Brain microvascular endothelial cell (primary cell): ENCODE measurements at regions not wholly inside any gene's neighbourhood (a gene's known extent, or its start where the extent isn't known, plus 50 kb on each side); places are given as distances from the start of the nearest gene placed in this dataset.

ENCODE experiments used
- DNase-seq: peaks from one replicate; pipeline ENCODE4 v3.0.0-alpha.2; 2020
- H3K27ac ChIP-seq: fragments of 250-450 bp; sonication (Bioruptor Pico); 2 replicates; pipeline ENCODE4 v1.5.1; 2020; ENCODE audit warnings: mild to moderate bottlenecking, moderate library complexity
- H3K27me3 ChIP-seq: fragments of 250-450 bp; sonication (Bioruptor Pico); replicated peaks from 2 replicates; pipeline ENCODE4 v1.5.1; 2020; ENCODE audit warnings: mild to moderate bottlenecking
- H3K36me3 ChIP-seq: fragments of 250-450 bp; sonication (Bioruptor Pico); replicated peaks from 2 replicates; pipeline ENCODE4 v1.5.1; 2020; ENCODE audit warnings: mild to moderate bottlenecking
- H3K4me3 ChIP-seq: 2 replicates; pipeline ENCODE4 v1.5.1; 2011; ENCODE audit warnings: low read depth, mild to moderate bottlenecking, control low read depth, low read length, moderate library complexity
- in situ Hi-C: cut with HindIII; loops from 2 replicates; pipeline ENCODE4 v1.10.0; 2017; ENCODE audit warnings: low sequenced_read_pairs, low pct_ligation_motif_present
- TF ChIP-seq, protein P1 (sequence below): IDR thresholded peaks from 2 replicates; pipeline ENCODE4 v1.5.1; 2011; ENCODE audit warnings: low read depth, mild to moderate bottlenecking, moderate library complexity, low read length, control low read depth, inconsistent platforms; ENCODE audit errors: missing control alignments

GRCh38 chr16:55380485-55380884, 56.5 kb downstream of the IRX6 start:
- H3K27me3 ChIP-seq, result no peaks in the 10 kb centered on the region
- H3K27ac ChIP-seq, result no peak overlapping the region
- no peaks in the 10 kb centered on the region for H3K36me3 ChIP-seq
- TF ChIP-seq, protein P1, sequence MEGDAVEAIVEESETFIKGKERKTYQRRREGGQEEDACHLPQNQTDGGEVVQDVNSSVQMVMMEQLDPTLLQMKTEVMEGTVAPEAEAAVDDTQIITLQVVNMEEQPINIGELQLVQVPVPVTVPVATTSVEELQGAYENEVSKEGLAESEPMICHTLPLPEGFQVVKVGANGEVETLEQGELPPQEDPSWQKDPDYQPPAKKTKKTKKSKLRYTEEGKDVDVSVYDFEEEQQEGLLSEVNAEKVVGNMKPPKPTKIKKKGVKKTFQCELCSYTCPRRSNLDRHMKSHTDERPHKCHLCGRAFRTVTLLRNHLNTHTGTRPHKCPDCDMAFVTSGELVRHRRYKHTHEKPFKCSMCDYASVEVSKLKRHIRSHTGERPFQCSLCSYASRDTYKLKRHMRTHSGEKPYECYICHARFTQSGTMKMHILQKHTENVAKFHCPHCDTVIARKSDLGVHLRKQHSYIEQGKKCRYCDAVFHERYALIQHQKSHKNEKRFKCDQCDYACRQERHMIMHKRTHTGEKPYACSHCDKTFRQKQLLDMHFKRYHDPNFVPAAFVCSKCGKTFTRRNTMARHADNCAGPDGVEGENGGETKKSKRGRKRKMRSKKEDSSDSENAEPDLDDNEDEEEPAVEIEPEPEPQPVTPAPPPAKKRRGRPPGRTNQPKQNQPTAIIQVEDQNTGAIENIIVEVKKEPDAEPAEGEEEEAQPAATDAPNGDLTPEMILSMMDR, result no peak
- DNase-seq, result no peak
- in situ Hi-C loops, result no loop called here
- H3K4me3 ChIP-seq, result no peak overlapping the region

- no peak overlapping the region for H3K4me3 ChIP-seq
- H3K36me3 ChIP-seq, result no peaks in the 10 kb centered on the region
- H3K27me3 ChIP-seq, result no peaks in the 10 kb centered on the region
- TF ChIP-seq, protein P1, result no peak
- no peak for DNase-seq
- no peak overlapping the region for H3K27ac ChIP-seq
- in situ Hi-C loops, result no loop called here
Observed at GRCh38 chr16:55384288-55385247, 60.6 kb downstream of the IRX6 start.

DNA sequence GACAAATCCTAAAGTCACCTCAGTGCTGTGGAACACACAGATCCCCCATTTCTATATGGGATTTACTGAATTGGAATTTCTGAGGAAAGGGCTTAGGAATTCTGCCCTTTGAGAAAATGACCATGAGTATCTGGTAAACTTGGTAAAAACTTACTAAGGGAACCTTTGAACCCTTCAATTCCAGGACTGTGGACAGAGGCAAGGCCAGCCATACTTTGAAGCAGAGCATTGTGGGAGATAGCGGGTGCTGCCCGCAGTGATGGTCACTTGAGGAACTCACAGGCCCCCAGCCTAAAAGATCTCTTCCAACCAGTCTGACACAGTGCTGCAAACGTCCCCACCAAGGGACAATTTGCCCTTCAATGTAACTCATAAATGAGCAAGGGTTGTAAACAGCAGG, 61.4 kb downstream of the IRX6 start:
- in situ Hi-C loops, result no loop called here
- H3K27ac ChIP-seq, result no peak overlapping the region
- no peak for DNase-seq
- TF ChIP-seq, protein P1, result no peak
- no peaks in the 10 kb centered on the region for H3K36me3 ChIP-seq
- no peaks in the 10 kb centered on the region for H3K27me3 ChIP-seq
- H3K4me3 ChIP-seq, result no peak overlapping the region

DNA sequence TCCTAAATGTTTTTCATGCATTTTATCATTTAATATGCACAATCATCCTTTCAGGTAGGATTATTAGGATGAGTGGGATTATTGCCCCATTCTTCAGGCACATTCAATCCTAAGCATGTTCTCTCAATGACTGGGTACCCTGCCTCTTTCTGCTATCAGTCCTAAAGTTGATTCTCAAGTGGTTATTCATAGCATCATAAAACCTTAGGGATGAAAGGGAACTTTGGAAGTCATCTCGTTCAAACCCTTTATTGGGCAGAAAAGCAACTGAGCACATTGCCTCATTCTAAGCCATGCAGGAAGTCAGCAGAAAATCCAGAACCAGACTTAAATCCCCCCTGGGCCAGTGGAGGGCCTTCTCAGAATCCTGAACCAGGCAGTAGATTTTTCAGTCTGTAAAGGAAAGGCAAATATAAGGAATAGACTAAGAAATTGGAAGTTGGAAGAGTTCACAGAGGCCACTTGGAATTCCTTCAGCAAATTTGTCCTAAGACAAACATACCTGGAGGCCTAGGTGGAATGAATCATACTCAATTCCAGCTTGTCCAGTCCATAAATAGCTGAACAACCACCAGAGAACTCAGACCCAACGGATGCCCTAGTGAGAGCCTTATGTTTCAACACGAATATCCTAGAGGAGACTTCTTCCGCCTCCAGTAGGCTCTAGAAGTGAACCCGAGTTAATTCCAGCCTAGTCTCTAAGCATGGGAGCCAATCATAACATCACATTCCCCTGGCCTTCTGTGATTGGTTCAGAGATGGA, 62.7 kb downstream of the IRX6 start:
- in situ Hi-C loops, result no loop called here
- Histone ChIP-seq H3K36me3 (no peaks in the 10 kb centered on the region), H3K27me3 (no peaks in the 10 kb centered on the region), H3K4me3 (no peak overlapping the region), H3K27ac (no peak overlapping the region)
- TF ChIP-seq, protein P1, result no peak
- no peak for DNase-seq

DNA sequence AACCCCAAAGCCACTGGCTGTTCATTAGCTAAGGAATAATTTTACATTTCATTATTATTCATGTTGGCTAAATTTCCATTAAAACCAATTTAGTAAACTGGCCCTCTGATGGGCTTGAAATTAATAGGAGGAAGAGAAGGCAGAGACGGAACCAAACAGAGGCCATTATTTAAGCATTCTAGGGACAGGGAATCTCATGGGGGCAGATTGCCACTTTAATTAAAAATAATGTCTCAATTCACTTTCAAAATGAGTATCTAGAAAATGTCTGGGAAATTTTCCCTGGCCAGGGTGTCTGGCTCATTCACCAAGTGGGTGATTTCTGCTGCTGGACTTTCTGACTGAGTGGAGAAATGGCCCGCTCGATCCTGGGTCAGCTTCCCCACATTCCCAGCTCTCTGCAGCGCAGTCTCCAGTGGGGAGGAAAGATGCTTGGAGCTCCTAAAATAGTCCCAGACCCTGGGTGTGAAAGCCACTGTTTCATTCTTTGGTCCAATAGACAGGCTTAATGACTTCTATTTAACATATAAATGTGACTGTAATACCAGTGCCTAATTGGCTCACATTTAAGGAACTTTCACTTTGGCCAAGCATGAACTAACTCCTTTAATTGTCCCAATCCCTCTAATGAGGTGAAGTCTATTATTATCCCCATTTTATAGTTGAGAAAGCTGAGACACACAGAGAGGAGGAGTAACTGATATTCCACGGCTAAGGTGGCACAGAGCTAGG, 64.3 kb downstream of the IRX6 start:
- in situ Hi-C loops, result no loop called here
- H3K27ac ChIP-seq, result no peak overlapping the region
- no peak overlapping the region for H3K4me3 ChIP-seq
- H3K27me3 ChIP-seq, result no peaks in the 10 kb centered on the region
- TF ChIP-seq, protein P1, result no peak
- no peak for DNase-seq
- H3K36me3 ChIP-seq, result no peaks in the 10 kb centered on the region
